ENCODE measurements at regions not wholly inside any gene's neighbourhood (a gene's known extent, or its start where the extent isn't known, plus 50 kb on each side); places are given as distances from the start of the nearest gene placed in this dataset.

DNA sequence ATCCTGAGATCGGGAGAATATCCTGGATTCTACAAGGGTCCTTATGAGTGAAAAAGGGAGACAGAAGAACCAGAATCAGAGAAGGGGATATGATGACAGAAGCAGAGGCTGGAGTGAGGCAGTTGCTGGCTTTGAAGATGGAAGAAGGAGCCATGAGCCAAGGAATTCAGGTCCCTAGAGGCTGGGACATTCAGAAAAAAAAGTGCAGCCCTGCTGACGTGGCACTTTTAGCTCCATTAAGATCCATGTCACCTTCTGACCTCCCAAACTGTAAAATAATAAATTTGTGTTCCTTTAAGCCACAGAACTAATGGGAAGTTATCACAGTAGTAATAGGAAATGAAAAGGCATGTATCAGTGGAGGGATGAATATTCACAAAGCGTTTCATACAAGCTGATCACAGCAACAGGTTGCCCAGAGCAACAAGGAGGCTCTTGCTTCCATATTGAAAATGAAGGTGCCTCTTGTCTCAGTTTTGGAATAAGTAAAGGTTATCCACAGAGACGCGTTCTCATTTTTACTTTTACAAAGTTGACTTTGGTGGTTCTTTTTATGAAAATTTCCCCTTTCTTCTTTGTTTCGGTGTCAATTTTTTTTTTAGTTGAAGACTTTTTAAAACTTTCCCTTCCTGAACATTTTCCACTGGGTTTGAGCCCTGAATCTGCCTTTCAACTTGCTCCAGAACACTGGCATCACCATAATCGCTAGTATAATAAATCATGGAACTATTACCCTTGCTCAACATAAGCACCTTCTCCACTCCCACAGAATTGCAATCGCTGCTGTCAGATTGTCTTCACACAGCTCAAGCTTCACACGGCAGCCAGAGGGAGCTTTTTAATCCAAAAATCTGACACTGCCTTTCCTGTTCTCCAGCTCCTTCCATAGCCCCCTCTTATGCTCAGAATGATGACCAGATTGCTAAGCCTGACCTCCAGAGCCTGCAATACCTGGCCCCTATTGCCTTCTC is 127.6 kb upstream of the RBPJ start:
- Mint-ChIP-seq H3K27me3 (ENCODE audit: low read depth in 2 of 2) (peaks cover 7 to 21% of the 10 kb centered on the region in 2 donors), H3K4me1 (peaks cover 21 to 29% of the 10 kb centered on the region in 2 donors), H3K4me3 (no peak overlapping the region), H3K9me3 (no peaks in the 10 kb centered on the region), H3K36me3 (no peaks in the 10 kb centered on the region), H3K27ac (no peak overlapping the region)
- Histone ChIP-seq H3K27ac (ENCODE audit: low read length) (no peak overlapping the region), H3K27me3 (ENCODE audit: control insufficient read depth, insufficient read depth, low read length) (no peaks in the 10 kb centered on the region), H3K36me3 (ENCODE audit: control insufficient read depth, insufficient read depth, low read length) (no peaks in the 10 kb centered on the region), H3K4me3 (ENCODE audit: low read length) (no peak overlapping the region), H3K9me3 (ENCODE audit: control insufficient read depth, insufficient read depth, low read length) (no peaks in the 10 kb centered on the region), H3K4me1 (ENCODE audit: control insufficient read depth, insufficient read depth, low read length) (peaks cover 21% of the 10 kb centered on the region)
- WGBS (ENCODE audit: insufficient coverage) = 72% methylated on average over 9 of the region's 9 CpGs
- ATAC-seq = no peak
- TF ChIP-seq, protein P1, sequence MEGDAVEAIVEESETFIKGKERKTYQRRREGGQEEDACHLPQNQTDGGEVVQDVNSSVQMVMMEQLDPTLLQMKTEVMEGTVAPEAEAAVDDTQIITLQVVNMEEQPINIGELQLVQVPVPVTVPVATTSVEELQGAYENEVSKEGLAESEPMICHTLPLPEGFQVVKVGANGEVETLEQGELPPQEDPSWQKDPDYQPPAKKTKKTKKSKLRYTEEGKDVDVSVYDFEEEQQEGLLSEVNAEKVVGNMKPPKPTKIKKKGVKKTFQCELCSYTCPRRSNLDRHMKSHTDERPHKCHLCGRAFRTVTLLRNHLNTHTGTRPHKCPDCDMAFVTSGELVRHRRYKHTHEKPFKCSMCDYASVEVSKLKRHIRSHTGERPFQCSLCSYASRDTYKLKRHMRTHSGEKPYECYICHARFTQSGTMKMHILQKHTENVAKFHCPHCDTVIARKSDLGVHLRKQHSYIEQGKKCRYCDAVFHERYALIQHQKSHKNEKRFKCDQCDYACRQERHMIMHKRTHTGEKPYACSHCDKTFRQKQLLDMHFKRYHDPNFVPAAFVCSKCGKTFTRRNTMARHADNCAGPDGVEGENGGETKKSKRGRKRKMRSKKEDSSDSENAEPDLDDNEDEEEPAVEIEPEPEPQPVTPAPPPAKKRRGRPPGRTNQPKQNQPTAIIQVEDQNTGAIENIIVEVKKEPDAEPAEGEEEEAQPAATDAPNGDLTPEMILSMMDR (IDR thresholded peaks at IDR 0.05) = no peak
- intact Hi-C loops (cut with micrococcal nuclease) = no loop called here
- DNase-seq = no peak

DNA sequence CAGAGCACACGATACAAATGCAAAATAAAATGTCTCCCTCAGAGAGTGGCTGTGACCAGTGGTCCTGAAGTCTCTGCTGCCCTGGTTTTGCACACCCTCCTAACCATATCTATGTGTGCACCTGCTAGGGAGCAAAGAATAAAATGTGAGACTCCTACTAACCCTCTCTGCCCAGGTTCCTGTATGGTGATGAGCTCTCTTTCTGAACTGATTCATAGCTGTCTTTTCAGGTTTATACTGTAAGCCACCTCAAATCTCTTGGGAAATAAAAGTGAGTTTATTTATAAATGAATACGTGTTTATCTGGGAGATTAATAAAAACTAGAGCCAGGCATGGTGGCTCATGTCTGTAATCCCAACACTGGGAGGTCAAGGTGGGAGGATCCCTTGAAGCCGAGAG is 126.0 kb upstream of the RBPJ start:
- DNase-seq = no peak
- no peak overlapping the region for H3K27ac Mint-ChIP-seq
- peak overlapping the region; percentile 6 for H3K4me3 Mint-ChIP-seq
- H3K27me3 Mint-ChIP-seq (ENCODE audit: low read depth in 2 of 2) = peaks cover 5 to 15% of the 10 kb centered on the region in 2 donors
- H3K36me3 ChIP-seq (ENCODE audit: control insufficient read depth, insufficient read depth, low read length) = no peaks in the 10 kb centered on the region
- peaks cover 29 to 39% of the 10 kb centered on the region in 2 donors for H3K4me1 Mint-ChIP-seq
- 94% methylated on average over 3 of the region's 3 CpGs for WGBS (ENCODE audit: insufficient coverage)
- H3K4me3 ChIP-seq (ENCODE audit: low read length) = no peak overlapping the region
- H3K9me3 ChIP-seq (ENCODE audit: control insufficient read depth, insufficient read depth, low read length) = no peaks in the 10 kb centered on the region
- no peaks in the 10 kb centered on the region for H3K27me3 ChIP-seq (ENCODE audit: control insufficient read depth, insufficient read depth, low read length)
- H3K36me3 Mint-ChIP-seq = no peaks in the 10 kb centered on the region
- no peak overlapping the region for H3K27ac ChIP-seq (ENCODE audit: low read length)
- no peaks in the 10 kb centered on the region for H3K9me3 Mint-ChIP-seq
- H3K4me1 ChIP-seq (ENCODE audit: control insufficient read depth, insufficient read depth, low read length) = peaks cover 27% of the 10 kb centered on the region
- intact Hi-C loops (cut with micrococcal nuclease) = no loop called here
- no peak for ATAC-seq
- TF ChIP-seq, protein P1 (IDR thresholded peaks at IDR 0.05) = no peak

DNA sequence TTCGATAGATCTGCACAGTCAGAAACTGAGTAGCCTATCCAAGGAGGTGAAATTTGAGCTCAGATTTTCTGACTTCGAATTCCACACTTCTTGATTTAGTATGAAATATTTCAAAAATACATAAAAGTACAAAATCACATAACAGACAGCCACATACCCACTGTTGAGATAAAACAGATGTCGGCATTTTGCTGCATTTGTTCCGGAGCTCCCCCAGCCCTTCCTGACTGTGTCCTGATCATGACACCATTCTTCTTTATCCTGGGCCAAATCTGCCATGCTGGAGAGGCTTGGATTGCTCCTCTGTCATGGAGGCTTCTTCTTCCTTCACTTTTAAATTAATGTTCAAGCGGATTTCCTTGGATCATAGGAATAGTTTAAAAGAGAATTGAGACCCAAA is 124.2 kb upstream of the RBPJ start:
- Histone ChIP-seq H3K27me3 (ENCODE audit: control insufficient read depth, insufficient read depth, low read length) (no peaks in the 10 kb centered on the region), H3K9me3 (ENCODE audit: control insufficient read depth, insufficient read depth, low read length) (no peaks in the 10 kb centered on the region), H3K4me3 (ENCODE audit: low read length) (no peak overlapping the region), H3K36me3 (ENCODE audit: control insufficient read depth, insufficient read depth, low read length) (no peaks in the 10 kb centered on the region), H3K4me1 (ENCODE audit: control insufficient read depth, insufficient read depth, low read length) (peaks cover 27% of the 10 kb centered on the region), H3K27ac (ENCODE audit: low read length) (no peak overlapping the region)
- peaks cover 5 to 10% of the 10 kb centered on the region in 2 donors for H3K27me3 Mint-ChIP-seq (ENCODE audit: low read depth in 2 of 2)
- intact Hi-C loops (cut with micrococcal nuclease) = no loop called here
- WGBS (ENCODE audit: insufficient coverage) = 97% methylated on average over 4 of the region's 5 CpGs
- H3K27ac Mint-ChIP-seq = peak overlapping the region; percentile 80 to 81
- peak overlapping the region; percentile 65 for H3K4me3 Mint-ChIP-seq
- H3K9me3 Mint-ChIP-seq = no peaks in the 10 kb centered on the region
- no peaks in the 10 kb centered on the region for H3K36me3 Mint-ChIP-seq
- ATAC-seq = no peak
- peaks cover 29 to 39% of the 10 kb centered on the region in 2 donors for H3K4me1 Mint-ChIP-seq
- DNase-seq = no peak
- TF ChIP-seq, protein P1 (IDR thresholded peaks at IDR 0.05) = no peak

All from natural killer cell (primary cell).